Progenitor cell of endocrine pancreas (in vitro differentiated cells): ENCODE measurements at regions not wholly inside any gene's neighbourhood (a gene's known extent, or its start where the extent isn't known, plus 50 kb on each side); places are given as distances from the start of the nearest gene placed in this dataset.

ENCODE experiments used
- DNase-seq: peaks from one replicate; pipeline ENCODE4 v3.0.0; 2021; ENCODE audit warnings: low spot score; ENCODE audit not compliant: unreplicated experiment
- H3K27ac Mint-ChIP-seq: 2 replicates; pipeline ENCODE4 v1.8.0; 2021; ENCODE audit warnings: mild to moderate bottlenecking, moderate library complexity, mixed read lengths
- H3K27me3 Mint-ChIP-seq: 2 replicates; pipeline ENCODE4 v1.8.0; 2021; ENCODE audit warnings: mixed read lengths
- H3K36me3 Mint-ChIP-seq: 2 replicates; pipeline ENCODE4 v1.8.0; 2022; ENCODE audit warnings: mixed read lengths; ENCODE audit not compliant: insufficient read depth
- H3K4me1 Mint-ChIP-seq: 2 replicates; pipeline ENCODE4 v1.8.0; 2021; ENCODE audit warnings: low read depth, mixed read lengths
- H3K4me3 Mint-ChIP-seq: 2 replicates; pipeline ENCODE4 v1.8.0; 2021; ENCODE audit warnings: low read depth, mild to moderate bottlenecking, moderate library complexity, mixed read lengths
- H3K9me3 Mint-ChIP-seq: 2 replicates; pipeline ENCODE4 v1.8.0; 2021; ENCODE audit warnings: low read depth, mixed read lengths
- CTCF ChIP-seq: fragments of 200-600 bp; sonication (generic); IDR thresholded peaks from one replicate; pipeline ENCODE4 v1.5.0; 2021; ENCODE audit warnings: antibody characterized with exemption, mild to moderate bottlenecking; ENCODE audit not compliant: unreplicated experiment

DNA sequence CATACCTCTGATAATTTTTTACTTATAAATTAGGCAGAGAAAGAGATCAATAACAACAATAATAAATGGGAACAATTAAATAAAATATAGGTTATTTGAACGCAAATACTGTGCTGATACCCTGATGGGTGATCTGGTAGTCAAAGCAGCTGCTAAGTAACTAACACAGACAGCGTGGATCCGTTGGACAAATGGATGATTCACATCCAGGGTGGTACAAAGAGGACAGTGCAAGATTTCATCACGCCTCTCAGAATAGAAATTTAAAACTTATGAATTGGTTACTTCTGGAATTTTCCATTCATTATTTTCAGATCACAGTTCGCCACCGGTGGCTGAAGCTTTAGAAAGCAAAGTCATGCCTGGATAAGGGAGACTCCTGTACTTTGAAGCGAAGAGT lies 1066.0 kb upstream of the ADGRL3 start:
- TF ChIP-seq CTCF, result no peak
- Mint-ChIP-seq H3K27me3 (no peaks in the 10 kb centered on the region), H3K36me3 (no peaks in the 10 kb centered on the region), H3K9me3 (no peaks in the 10 kb centered on the region), H3K27ac (no peak overlapping the region), H3K4me1 (peaks cover 2% of the 10 kb centered on the region), H3K4me3 (no peak overlapping the region)
- DNase-seq, result no peak

DNA sequence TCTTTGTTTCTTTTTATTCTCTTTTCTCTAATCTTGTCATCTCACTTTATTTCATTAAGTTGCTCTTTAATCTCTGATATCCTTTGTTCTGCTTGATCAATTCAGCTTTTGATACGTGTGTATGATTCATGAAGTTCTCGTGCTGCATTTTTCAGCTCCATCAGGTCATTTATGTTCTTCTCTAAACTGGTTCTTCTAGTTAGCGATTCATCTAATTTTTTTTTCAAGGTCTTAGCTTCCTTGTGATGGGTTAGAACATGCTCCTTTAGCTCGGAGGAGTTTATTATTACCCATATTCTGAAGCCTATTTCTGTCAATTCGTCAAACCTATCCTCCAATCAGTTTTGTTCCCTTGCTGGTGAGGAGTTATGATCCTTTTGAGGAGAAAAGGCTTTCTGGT lies 1045.0 kb upstream of the ADGRL3 start:
- Mint-ChIP-seq H3K27ac (no peak overlapping the region), H3K9me3 (peaks cover 14% of the 10 kb centered on the region), H3K4me3 (no peak overlapping the region), H3K4me1 (no peaks in the 10 kb centered on the region), H3K36me3 (no peaks in the 10 kb centered on the region), H3K27me3 (no peaks in the 10 kb centered on the region)
- no peak for DNase-seq
- no peak for TF ChIP-seq CTCF

GRCh38 chr4:60173103-60173502 lies 1027.0 kb upstream of the ADGRL3 start:
- no peak for DNase-seq
- Mint-ChIP-seq H3K36me3 (no peaks in the 10 kb centered on the region), H3K4me1 (no peaks in the 10 kb centered on the region), H3K4me3 (no peak overlapping the region), H3K27me3 (no peaks in the 10 kb centered on the region), H3K9me3 (no peaks in the 10 kb centered on the region), H3K27ac (no peak overlapping the region)
- TF ChIP-seq CTCF, result no peak

DNA sequence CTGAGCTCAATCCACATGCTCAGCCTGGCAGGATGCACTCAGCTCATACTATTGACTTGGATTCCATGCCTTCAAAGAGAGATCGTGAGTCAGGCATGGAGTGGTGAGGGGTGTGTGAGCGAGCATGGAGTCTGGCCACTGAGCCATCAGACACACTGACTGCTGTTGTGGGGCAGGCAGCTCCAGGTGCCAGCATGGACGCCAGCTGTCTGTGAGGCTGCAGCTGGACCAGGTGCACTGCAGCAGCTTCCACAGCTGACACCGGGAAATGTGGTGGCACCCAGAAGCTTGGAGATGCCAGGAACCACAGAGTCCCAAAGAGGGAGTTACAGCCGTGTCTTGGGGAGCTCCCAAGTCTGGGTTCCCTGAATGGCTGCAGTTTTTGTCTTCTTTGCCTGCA lies 1026.4 kb upstream of the ADGRL3 start:
- Mint-ChIP-seq H3K36me3 (no peaks in the 10 kb centered on the region), H3K9me3 (no peaks in the 10 kb centered on the region), H3K27ac (no peak overlapping the region), H3K4me1 (no peaks in the 10 kb centered on the region), H3K27me3 (no peaks in the 10 kb centered on the region), H3K4me3 (no peak overlapping the region)
- DNase-seq, result no peak
- no peak for TF ChIP-seq CTCF

- Mint-ChIP-seq H3K9me3 (no peaks in the 10 kb centered on the region), H3K4me3 (no peak overlapping the region), H3K27me3 (no peaks in the 10 kb centered on the region), H3K27ac (no peak overlapping the region), H3K36me3 (no peaks in the 10 kb centered on the region), H3K4me1 (no peaks in the 10 kb centered on the region)
- TF ChIP-seq CTCF, result no peak
- DNase-seq, result no peak
Measured at GRCh38 chr4:60175241-60175640, 1024.9 kb upstream of the ADGRL3 start.
